ENCODE measurements at regions not wholly inside any gene's neighbourhood (a gene's known extent, or its start where the extent isn't known, plus 50 kb on each side); places are given as distances from the start of the nearest gene placed in this dataset.

DNA sequence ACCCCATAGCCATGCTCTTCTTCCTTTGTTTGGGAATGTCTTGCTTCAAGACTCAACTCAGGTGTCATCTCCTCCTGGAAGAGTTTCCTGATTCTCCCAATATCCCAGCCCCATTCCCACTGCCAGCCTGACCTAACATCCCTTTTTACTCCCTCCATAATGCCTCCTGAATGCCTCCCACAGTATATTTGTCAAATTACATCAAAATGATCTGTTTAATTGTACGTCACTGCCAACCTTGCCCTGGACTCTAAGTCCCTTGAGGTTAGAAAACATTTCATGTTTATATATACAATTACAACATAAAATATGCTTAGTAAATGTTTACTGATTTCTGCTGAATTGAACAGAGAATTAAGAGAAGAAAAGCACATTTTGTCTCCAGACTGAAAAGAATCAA is 301.6 kb upstream of the PDE4D start:
- Histone ChIP-seq H3K27me3 (ENCODE audit: low read length) (no peaks in the 10 kb centered on the region), H3K4me1 (ENCODE audit: insufficient read depth, low read length) (peaks cover 10% of the 10 kb centered on the region; the same call in 1 of the 2 replicates), H3K4me3 (ENCODE audit: low read length) (no peak overlapping the region), H3K9me3 (ENCODE audit: low read length) (no peaks in the 10 kb centered on the region), H3K4me2 (ENCODE audit: low read length) (no peak overlapping the region), H3K9me2 (replicated peaks; ENCODE audit: low read length) (no peaks in the 10 kb centered on the region), H3K36me3 (ENCODE audit: low read depth, low read length) (no peaks in the 10 kb centered on the region), H3K9ac (ENCODE audit: low read length) (no peak overlapping the region), H3K27ac (ENCODE audit: low read length) (no peak overlapping the region), H3K79me2 (ENCODE audit: low read length) (no peaks in the 10 kb centered on the region), H2AFZ (ENCODE audit: low read length) (no peak overlapping the region), H4K20me1 (ENCODE audit: low read length) (no peaks in the 10 kb centered on the region), H3F3A (ENCODE audit: low read length, unreplicated experiment) (no peaks in the 10 kb centered on the region)
- BruUV-seq (replicated peaks) = no TSS peak
- intact Hi-C loops (cut with micrococcal nuclease) = no loop called here
- CTCF ChIA-PET = no interaction called here
- TF ChIP-seq, protein P1, sequence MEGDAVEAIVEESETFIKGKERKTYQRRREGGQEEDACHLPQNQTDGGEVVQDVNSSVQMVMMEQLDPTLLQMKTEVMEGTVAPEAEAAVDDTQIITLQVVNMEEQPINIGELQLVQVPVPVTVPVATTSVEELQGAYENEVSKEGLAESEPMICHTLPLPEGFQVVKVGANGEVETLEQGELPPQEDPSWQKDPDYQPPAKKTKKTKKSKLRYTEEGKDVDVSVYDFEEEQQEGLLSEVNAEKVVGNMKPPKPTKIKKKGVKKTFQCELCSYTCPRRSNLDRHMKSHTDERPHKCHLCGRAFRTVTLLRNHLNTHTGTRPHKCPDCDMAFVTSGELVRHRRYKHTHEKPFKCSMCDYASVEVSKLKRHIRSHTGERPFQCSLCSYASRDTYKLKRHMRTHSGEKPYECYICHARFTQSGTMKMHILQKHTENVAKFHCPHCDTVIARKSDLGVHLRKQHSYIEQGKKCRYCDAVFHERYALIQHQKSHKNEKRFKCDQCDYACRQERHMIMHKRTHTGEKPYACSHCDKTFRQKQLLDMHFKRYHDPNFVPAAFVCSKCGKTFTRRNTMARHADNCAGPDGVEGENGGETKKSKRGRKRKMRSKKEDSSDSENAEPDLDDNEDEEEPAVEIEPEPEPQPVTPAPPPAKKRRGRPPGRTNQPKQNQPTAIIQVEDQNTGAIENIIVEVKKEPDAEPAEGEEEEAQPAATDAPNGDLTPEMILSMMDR (conservative IDR thresholded peaks at IDR 0.05; ENCODE audit: low read depth, low read length) = no peak
- TF ChIP-seq EZH2phosphoT487 (IDR thresholded peaks at IDR 0.05; ENCODE audit: borderline replicate concordance, low read length) = no peak
- TF ChIP-seq EZH2 (IDR thresholded peaks at IDR 0.05; ENCODE audit: low read length, unreplicated experiment) = no peak
- DNase-seq (no peak), ATAC-seq (no peak)
- POLR2A ChIA-PET (ENCODE audit: unreplicated experiment) = no interaction called here

DNA sequence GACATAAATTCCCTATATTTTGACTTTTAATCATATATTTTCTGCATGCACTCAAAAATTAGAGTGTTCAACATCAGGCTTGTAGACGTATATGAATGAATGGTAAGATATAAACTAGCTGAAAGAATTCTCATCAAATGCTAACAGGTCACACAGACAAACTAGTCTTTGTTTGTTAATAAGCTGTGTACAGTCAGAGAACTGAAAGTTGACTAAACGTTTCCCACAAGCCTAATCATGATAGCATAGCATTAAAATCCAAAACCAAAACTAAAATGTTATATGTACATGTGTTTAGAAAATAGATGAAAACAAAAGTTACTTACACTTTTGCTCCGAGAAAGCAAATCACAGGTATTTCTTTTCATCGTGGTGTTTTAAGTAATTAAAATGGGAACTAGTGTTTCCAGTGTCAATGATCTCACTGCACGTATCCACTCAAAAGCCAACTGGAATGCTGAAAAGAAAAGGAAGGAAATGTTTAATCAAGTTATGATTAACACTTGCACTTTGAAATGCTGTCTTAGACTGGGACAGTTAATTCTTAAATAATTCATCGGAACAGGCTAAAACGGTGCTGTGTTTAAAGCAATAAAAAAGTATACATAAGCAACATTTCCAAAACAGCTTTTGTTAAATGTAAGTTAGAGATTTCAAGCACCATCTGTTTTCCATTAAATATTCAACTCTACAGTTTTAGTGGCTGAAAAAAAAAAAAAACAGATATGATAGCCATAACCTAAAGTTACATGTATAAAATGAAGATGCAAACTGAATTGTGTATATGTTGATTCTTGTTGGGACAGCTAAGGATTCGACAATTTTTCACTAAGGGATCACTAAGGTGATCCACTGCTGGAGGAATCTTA is 291.9 kb upstream of the PDE4D start:
- BruUV-seq (replicated peaks) = no TSS peak
- no peak for DNase-seq
- POLR2A ChIA-PET (ENCODE audit: unreplicated experiment) = no interaction called here

More for the DNA sequence above, 291.9 kb upstream of the PDE4D start:
- Histone ChIP-seq H3K9me3 (ENCODE audit: low read length) (no peaks in the 10 kb centered on the region), H3K27me3 (ENCODE audit: low read length) (peaks cover 23% of the 10 kb centered on the region; the same call in 1 of the 2 replicates), H3K4me3 (ENCODE audit: low read length) (no peak overlapping the region), H2AFZ (ENCODE audit: low read length) (no peak overlapping the region), H3K9ac (ENCODE audit: low read length) (no peak overlapping the region), H3F3A (ENCODE audit: low read length, unreplicated experiment) (no peaks in the 10 kb centered on the region), H3K4me1 (ENCODE audit: insufficient read depth, low read length) (no peaks in the 10 kb centered on the region), H3K36me3 (ENCODE audit: low read depth, low read length) (no peaks in the 10 kb centered on the region), H3K27ac (ENCODE audit: low read length) (no peak overlapping the region), H3K79me2 (ENCODE audit: low read length) (no peaks in the 10 kb centered on the region), H4K20me1 (ENCODE audit: low read length) (no peaks in the 10 kb centered on the region), H3K4me2 (ENCODE audit: low read length) (no peak overlapping the region), H3K9me2 (replicated peaks; ENCODE audit: low read length) (no peaks in the 10 kb centered on the region)
- CTCF ChIA-PET = no interaction called here
- intact Hi-C loops (cut with micrococcal nuclease) = no loop called here
- ATAC-seq = no peak
- TF ChIP-seq, protein P1 (conservative IDR thresholded peaks at IDR 0.05; ENCODE audit: low read depth, low read length) = no peak
- no peak for TF ChIP-seq EZH2 (IDR thresholded peaks at IDR 0.05; ENCODE audit: low read length, unreplicated experiment)
- TF ChIP-seq EZH2phosphoT487 (IDR thresholded peaks at IDR 0.05; ENCODE audit: borderline replicate concordance, low read length) = no peak
